GM13977 (cell line): ENCODE measurements at regions not wholly inside any gene's neighbourhood (a gene's known extent, or its start where the extent isn't known, plus 50 kb on each side); places are given as distances from the start of the nearest gene placed in this dataset.

Experiments
- DNase-seq: peaks from one replicate; pipeline ENCODE4 v3.0.0; 2012; ENCODE audit warnings: low spot score
- CTCF ChIP-seq: IDR thresholded peaks from 2 replicates; pipeline ENCODE4 v1.5.1; 2012; ENCODE audit warnings: mild to moderate bottlenecking, control low read depth; ENCODE audit not compliant: insufficient read depth; ENCODE audit errors: extremely low read depth, missing control alignments
- in situ Hi-C: fragments of 300-500 bp; cut with MboI; formaldehyde crosslinking; loops from one replicate; pipeline ENCODE4 v1.12.0; 2022; ENCODE audit warnings: low sequenced_read_pairs, low pct_unique_long_range_greater_than_20kb, mixed read lengths, inconsistent platforms; ENCODE audit not compliant: unreplicated experiment

- no peak for TF ChIP-seq CTCF
- in situ Hi-C loops, result no loop called here
- DNase-seq, result no peak
These were observed 265.5 kb upstream of the ISX start for GRCh38 chr22:34800260-34800980.

- in situ Hi-C loops, result no loop called here
- no peak for DNase-seq
- TF ChIP-seq CTCF, result no peak
These were observed 264.7 kb upstream of the ISX start for GRCh38 chr22:34801221-34801620.

GRCh38 chr22:34804091-34804490 lies 261.9 kb upstream of the ISX start:
- no peak for TF ChIP-seq CTCF
- in situ Hi-C loops, result no loop called here
- no peak for DNase-seq

GRCh38 chr22:34804604-34805003 lies 261.4 kb upstream of the ISX start:
- DNase-seq, result no peak
- in situ Hi-C loops, result no loop called here
- TF ChIP-seq CTCF, result no peak

GRCh38 chr22:34805771-34806170 lies 260.2 kb upstream of the ISX start:
- DNase-seq, result no peak
- in situ Hi-C loops, result no loop called here
- no peak for TF ChIP-seq CTCF

- TF ChIP-seq CTCF, result no peak
- in situ Hi-C loops, result no loop called here
- no peak for DNase-seq
These were observed 257.3 kb upstream of the ISX start for GRCh38 chr22:34808618-34809017.

GRCh38 chr22:34812631-34813030 lies 253.3 kb upstream of the ISX start:
- in situ Hi-C loops, result no loop called here
- no peak for DNase-seq
- TF ChIP-seq CTCF, result no peak
